Liver (tissue), 3 donors: ENCODE measurements at regions not wholly inside any gene's neighbourhood (a gene's known extent, or its start where the extent isn't known, plus 50 kb on each side); places are given as distances from the start of the nearest gene placed in this dataset.

Experiments
- EGR1 ChIP-seq, 2 donors: IDR thresholded peaks; 2 replicates each; pipeline ENCODE4 v1.6.1; 2016 to 2018; ENCODE audit warnings: antibody characterized with exemption in 2 of 2, low read depth in 2 of 2
- HNF4G ChIP-seq: IDR thresholded peaks from 2 replicates; pipeline ENCODE4 v1.6.1; 2016; ENCODE audit warnings: antibody characterized with exemption
- SP1 ChIP-seq: IDR thresholded peaks from 2 replicates; pipeline ENCODE4 v1.6.1; 2018; ENCODE audit warnings: antibody characterized with exemption, mild to moderate bottlenecking
- TF ChIP-seq, protein P1 (sequence below): fragments of 150-350 bp; IDR thresholded peaks from 2 replicates; pipeline ENCODE4 v1.5.1; 2017; ENCODE audit warnings: improper control_type of control experiment, low read depth, low read length; ENCODE audit not compliant: missing input control
- TF ChIP-seq, protein P2 (sequence below): IDR thresholded peaks from 2 replicates; pipeline ENCODE4 v1.6.1; 2016; ENCODE audit warnings: antibody characterized with exemption
- donor health status: healthy.
- donor health status: healthy.

DNA sequence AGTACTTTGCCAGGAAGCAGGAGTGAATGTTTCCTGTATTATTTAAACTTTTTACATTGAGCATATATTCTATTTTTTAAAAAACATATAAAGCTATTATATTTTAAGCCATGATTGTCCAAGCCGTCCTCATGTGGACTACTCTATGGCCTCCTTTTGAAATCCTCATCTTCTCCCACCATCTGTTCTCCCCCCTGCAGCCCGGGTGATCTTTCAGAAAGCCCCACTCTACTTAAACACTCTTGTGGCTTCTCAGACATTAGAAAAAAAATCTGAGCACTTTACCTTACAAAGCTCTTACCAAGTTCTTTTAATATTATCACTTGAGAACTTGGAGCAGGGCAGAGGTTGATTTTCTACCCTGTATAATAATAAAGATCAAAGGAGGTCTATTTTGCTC, 95.4 kb downstream of the CAVIN4 start:
- TF ChIP-seq SP1, result no peak
- TF ChIP-seq, protein P1, sequence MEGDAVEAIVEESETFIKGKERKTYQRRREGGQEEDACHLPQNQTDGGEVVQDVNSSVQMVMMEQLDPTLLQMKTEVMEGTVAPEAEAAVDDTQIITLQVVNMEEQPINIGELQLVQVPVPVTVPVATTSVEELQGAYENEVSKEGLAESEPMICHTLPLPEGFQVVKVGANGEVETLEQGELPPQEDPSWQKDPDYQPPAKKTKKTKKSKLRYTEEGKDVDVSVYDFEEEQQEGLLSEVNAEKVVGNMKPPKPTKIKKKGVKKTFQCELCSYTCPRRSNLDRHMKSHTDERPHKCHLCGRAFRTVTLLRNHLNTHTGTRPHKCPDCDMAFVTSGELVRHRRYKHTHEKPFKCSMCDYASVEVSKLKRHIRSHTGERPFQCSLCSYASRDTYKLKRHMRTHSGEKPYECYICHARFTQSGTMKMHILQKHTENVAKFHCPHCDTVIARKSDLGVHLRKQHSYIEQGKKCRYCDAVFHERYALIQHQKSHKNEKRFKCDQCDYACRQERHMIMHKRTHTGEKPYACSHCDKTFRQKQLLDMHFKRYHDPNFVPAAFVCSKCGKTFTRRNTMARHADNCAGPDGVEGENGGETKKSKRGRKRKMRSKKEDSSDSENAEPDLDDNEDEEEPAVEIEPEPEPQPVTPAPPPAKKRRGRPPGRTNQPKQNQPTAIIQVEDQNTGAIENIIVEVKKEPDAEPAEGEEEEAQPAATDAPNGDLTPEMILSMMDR, result no peak
- TF ChIP-seq, protein P2, sequence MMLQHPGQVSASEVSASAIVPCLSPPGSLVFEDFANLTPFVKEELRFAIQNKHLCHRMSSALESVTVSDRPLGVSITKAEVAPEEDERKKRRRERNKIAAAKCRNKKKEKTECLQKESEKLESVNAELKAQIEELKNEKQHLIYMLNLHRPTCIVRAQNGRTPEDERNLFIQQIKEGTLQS, result no peak
- TF ChIP-seq HNF4G, result no peak
- no peak for TF ChIP-seq EGR1 (IDR thresholded peaks at IDR 0.05; ENCODE audit: low read depth in 2 of 2)
